A549 (cell line): ENCODE measurements at regions not wholly inside any gene's neighbourhood (a gene's known extent, or its start where the extent isn't known, plus 50 kb on each side); places are given as distances from the start of the nearest gene placed in this dataset.

Experiments
- ATAC-seq, 2 experiments: fragments of 200-7000 bp in 1 of 2; fragments of >200 bp in 1 of 2; cut with Nextera tagmentation in 1 of 2; cut with Tn5 transposase in 1 of 2; 3 replicates each; pipeline versions ENCODE4 v1.8.0 to v1.9.1; 2018 to 2020; ENCODE audit warnings: mild to moderate bottlenecking in 1 of 2, moderate library complexity in 1 of 2
- CTCF ChIA-PET: fragments of 300-600 bp; sonication (Branson Sonifier 250); formaldehyde crosslinking; extraction: SDS; loops from one replicate; lab custom pipeline; 2021; ENCODE audit warnings: antibody characterized with exemption, inconsistent platforms; lab: Yijun Ruan, JAX
- POLR2A ChIA-PET: fragments of 350-600 bp; formaldehyde crosslinking; extraction: SDS; loops from one replicate; lab custom pipeline; 2021; ENCODE audit warnings: antibody characterized with exemption, inconsistent platforms; lab: Yijun Ruan, JAX
- DNase-seq, 2 experiments: peaks; one replicate each; pipeline versions ENCODE4 v3.0.0 to v3.0.0-alpha.2; 2011 to 2016; ENCODE audit warnings: low read depth in 1 of 2, low spot score in 1 of 2
- FAIRE-seq: peaks from 2 replicates; lab custom pipeline; 2011; peaks lifted over from hg19 to GRCh38; lab: Jason Lieb, UNC
- H3K27ac ChIP-seq, 2 experiments: fragments of >200 bp; sonication (Bioruptor Twin); formaldehyde crosslinking; 3 replicates each; pipeline ENCODE4 v1.5.1; 2016 to 2017
- H3K4me1 ChIP-seq: fragments of >200 bp; sonication (Bioruptor Twin); formaldehyde crosslinking; 3 replicates; pipeline ENCODE4 v1.6.1; 2016
- H3K4me2 ChIP-seq: fragments of >200 bp; sonication (Bioruptor Twin); formaldehyde crosslinking; 3 replicates; pipeline ENCODE4 v1.6.1; 2016
- H3K4me3 ChIP-seq: fragments of >200 bp; sonication (Bioruptor Twin); formaldehyde crosslinking; 3 replicates; pipeline ENCODE4 v1.5.1; 2016
- H3K9me3 ChIP-seq: fragments of >200 bp; sonication (Bioruptor Twin); formaldehyde crosslinking; 3 replicates; pipeline ENCODE4 v1.6.1; 2016
- ATOH8 ChIP-seq: fragments of 250-450 bp; sonication (Bioruptor Pico); IDR thresholded peaks from 2 replicates; pipeline ENCODE4 v1.5.0; 2020; ENCODE audit warnings: low read depth, mild to moderate bottlenecking, moderate library complexity
- BCL3 ChIP-seq: fragments of >200 bp; sonication (Bioruptor Twin); formaldehyde crosslinking; IDR thresholded peaks from 3 replicates; pipeline ENCODE4 v1.6.1; 2016
- BHLHE40 ChIP-seq: IDR thresholded peaks from 2 replicates; pipeline ENCODE4 v1.6.1; 2012; ENCODE audit warnings: low read depth, low read length, inconsistent platforms
- CBX8 ChIP-seq: fragments of 200-600 bp; sonication (generic); IDR thresholded peaks from 2 replicates; pipeline ENCODE4 v1.6.1; 2016
- CHD4 ChIP-seq: fragments of 200-600 bp; sonication (generic); IDR thresholded peaks from 2 replicates; pipeline ENCODE4 v1.6.1; 2016; ENCODE audit warnings: antibody characterized with exemption, mild to moderate bottlenecking, borderline replicate concordance
- EHMT2 ChIP-seq: fragments of 200-600 bp; sonication (generic); IDR thresholded peaks from 2 replicates; pipeline ENCODE4 v1.6.1; 2016; ENCODE audit warnings: antibody characterized with exemption, low read depth, mild to moderate bottlenecking, moderate library complexity
- ELK1 ChIP-seq: fragments of 150-350 bp; IDR thresholded peaks from 2 replicates; pipeline ENCODE4 v1.6.1; 2014; ENCODE audit warnings: low read depth, mild to moderate bottlenecking, low read length
- EP300 ChIP-seq, 2 experiments: fragments of >200 bp; sonication (Bioruptor Twin); formaldehyde crosslinking; IDR thresholded peaks; 2 replicates in 1 of 2; 3 replicates in 1 of 2; pipeline ENCODE4 v1.6.1; 2016 to 2017
- FOXS1 ChIP-seq: fragments of 250-450 bp; sonication (Bioruptor Pico); IDR thresholded peaks from 2 replicates; pipeline ENCODE4 v1.5.0; 2020; ENCODE audit warnings: mild to moderate bottlenecking, moderate library complexity
- HDAC2 ChIP-seq: fragments of 200-600 bp; sonication (generic); IDR thresholded peaks from 2 replicates; pipeline ENCODE4 v1.6.1; 2016
- HEYL ChIP-seq: fragments of 250-450 bp; sonication (Bioruptor Pico); IDR thresholded peaks from 2 replicates; pipeline ENCODE4 v1.8.0; 2021; ENCODE audit warnings: mild to moderate bottlenecking, moderate library complexity
- HMGXB4 ChIP-seq: fragments of 250-450 bp; sonication (Bioruptor Pico); IDR thresholded peaks from 2 replicates; pipeline ENCODE4 v1.5.0; 2021; ENCODE audit warnings: mild to moderate bottlenecking, moderate library complexity, borderline replicate concordance
- HOXA7 ChIP-seq: fragments of 250-450 bp; sonication (Bioruptor Pico); IDR thresholded peaks from 2 replicates; pipeline ENCODE4 v1.5.0; 2020; ENCODE audit warnings: mild to moderate bottlenecking, moderate library complexity
- JUNB ChIP-seq: fragments of >200 bp; sonication (Bioruptor Twin); formaldehyde crosslinking; IDR thresholded peaks from 2 replicates; pipeline ENCODE4 v1.6.1; 2016
- KDM1A ChIP-seq: fragments of 200-600 bp; sonication (generic); IDR thresholded peaks from 2 replicates; pipeline ENCODE4 v1.6.1; 2016; ENCODE audit warnings: low read depth, mild to moderate bottlenecking
- RARB ChIP-seq: fragments of 250-450 bp; sonication (Bioruptor Pico); IDR thresholded peaks from 2 replicates; pipeline ENCODE4 v1.8.0; 2021; ENCODE audit warnings: mild to moderate bottlenecking, moderate library complexity
- RCOR1 ChIP-seq: fragments of 150-350 bp; IDR thresholded peaks from 2 replicates; pipeline ENCODE4 v1.6.1; 2014; ENCODE audit warnings: antibody characterized with exemption, low read length, low read depth
- RFX5 ChIP-seq: fragments of 450-650 bp; IDR thresholded peaks from 2 replicates; pipeline ENCODE4 v1.7.1; 2014; ENCODE audit warnings: antibody characterized with exemption, mild to moderate bottlenecking, moderate library complexity
- RNF2 ChIP-seq: fragments of 200-600 bp; sonication (generic); IDR thresholded peaks from 2 replicates; pipeline ENCODE4 v1.6.1; 2016; ENCODE audit warnings: low read depth, mild to moderate bottlenecking, antibody characterized with exemption, moderate library complexity, borderline replicate concordance
- SMC3 ChIP-seq: fragments of >200 bp; sonication (Bioruptor Twin); formaldehyde crosslinking; IDR thresholded peaks from 3 replicates; pipeline ENCODE4 v1.6.1; 2018; ENCODE audit warnings: inconsistent platforms
- TFCP2L1 ChIP-seq: fragments of 250-450 bp; sonication (Bioruptor Pico); IDR thresholded peaks from 2 replicates; pipeline ENCODE4 v1.5.0; 2021; ENCODE audit warnings: mild to moderate bottlenecking
- ZC3H11A ChIP-seq: fragments of 450-650 bp; IDR thresholded peaks from 2 replicates; pipeline ENCODE4 v1.6.1; 2014; ENCODE audit warnings: antibody characterized with exemption, mild to moderate bottlenecking
- ZNF302 ChIP-seq: fragments of 250-450 bp; sonication (Bioruptor Pico); IDR thresholded peaks from 2 replicates; pipeline ENCODE4 v1.9.0; 2021; ENCODE audit warnings: inconsistent platforms, mild to moderate bottlenecking, moderate library complexity
- WGBS: methylation state at CpG from one replicate; pipeline ENCODE4 v1.1.6; 2017; ENCODE audit errors: missing lambda C conversion rate; 5-methylcytosine and 5-hydroxymethylcytosine counted together

- Histone ChIP-seq H3K4me2 (no peak overlapping the region), H3K9me3 (no peaks in the 10 kb centered on the region), H3K4me1 (peaks cover 21% of the 10 kb centered on the region), H3K4me3 (no peak overlapping the region), H3K27ac (no peak overlapping the region)
- CTCF ChIA-PET: no interaction called here
- 46% methylated on average over 1 of the region's 1 CpG for WGBS
- ATAC-seq (no peak), DNase-seq (no peak), FAIRE-seq (no peak)
- POLR2A ChIA-PET: no interaction called here
- TF ChIP-seq FOXS1 (CRISPR knock-in tag) (no peak), HEYL (no peak), ZC3H11A (no peak), RARB (CRISPR knock-in tag) (no peak), RCOR1 (no peak), JUNB (no peak), RNF2 (no peak), HDAC2 (no peak), ELK1 (no peak), BHLHE40 (no peak), ATOH8 (no peak), EHMT2 (no peak), RFX5 (no peak), HOXA7 (CRISPR knock-in tag) (no peak), EP300 (IDR thresholded peaks at IDR 0.05) (no peak)
These were observed 75.7 kb upstream of the RAB4A start for GRCh38 chr1:229195246-229195645.

GRCh38 chr1:229196404-229197264 is 74.3 kb upstream of the RAB4A start:
- whole genome bisulfite sequencing: 67% methylated on average over 6 of the region's 6 CpGs
- Histone ChIP-seq H3K4me1 (peaks cover 9% of the 10 kb centered on the region), H3K27ac (no peak overlapping the region), H3K4me2 (no peak overlapping the region), H3K4me3 (no peak overlapping the region), H3K9me3 (no peaks in the 10 kb centered on the region)
- DNase-seq: no peak
- ChIA-PET CTCF (interaction anchor here (1.4 to 2.0 kb wide), 2 partner anchors 31 to 34 kb away, joined by 4 to 6 read pairs; no protein-coding TSS in a partner anchor), POLR2A (no interaction called here)
- no peak for FAIRE-seq
- no peak for ATAC-seq
- no peak for TF ChIP-seq SMC3
- TF ChIP-seq RFX5: no peak
- no peak for TF ChIP-seq CHD4
- TF ChIP-seq TFCP2L1: no peak
- no peak for TF ChIP-seq ZNF302
- no peak for TF ChIP-seq EHMT2
- TF ChIP-seq HEYL: no peak
- TF ChIP-seq KDM1A: no peak
- TF ChIP-seq EP300 (IDR thresholded peaks at IDR 0.05): no peak
- no peak for TF ChIP-seq HDAC2
- TF ChIP-seq ELK1: no peak
- TF ChIP-seq BCL3: no peak
- no peak for TF ChIP-seq HOXA7 (CRISPR knock-in tag)
- TF ChIP-seq CBX8: no peak
- TF ChIP-seq HMGXB4 (CRISPR knock-in tag): no peak
- no peak for TF ChIP-seq ZC3H11A
